ENCODE measurements at regions not wholly inside any gene's neighbourhood (a gene's known extent, or its start where the extent isn't known, plus 50 kb on each side); places are given as distances from the start of the nearest gene placed in this dataset.

DNA sequence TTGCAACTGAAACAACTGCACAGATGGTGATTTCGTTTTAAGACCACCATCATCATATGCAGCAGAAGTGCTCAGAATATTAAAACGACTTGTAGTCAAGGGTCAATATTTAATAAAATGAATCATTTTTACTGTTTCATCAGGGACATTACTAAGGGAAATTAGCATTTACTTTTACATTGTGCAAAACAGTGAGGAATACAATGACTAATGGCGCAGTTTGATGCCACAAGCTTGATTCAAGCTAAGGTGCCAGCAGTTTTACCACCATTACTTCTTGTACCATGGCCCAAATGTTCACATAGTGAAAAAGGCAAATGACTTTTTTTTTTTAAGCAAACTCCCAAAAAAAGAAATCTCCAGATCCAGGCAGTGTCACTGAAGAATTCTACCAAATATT, 277.4 kb upstream of the CHRNA7 start:
- POLR2A ChIA-PET: no interaction called here
- CTCF ChIA-PET: no interaction called here
- no peaks in the 10 kb centered on the region for H3K36me3 ChIP-seq (ENCODE audit: control insufficient read depth in 2 of 2, extremely low read depth in 1 of 2, insufficient read depth in 2 of 2, low read length in 2 of 2)
- H3K9me3 ChIP-seq (replicated peaks; ENCODE audit: control insufficient read depth, insufficient read depth, low read length): no peaks in the 10 kb centered on the region
- DNase-seq (ENCODE audit: low read depth, low spot score): no peak
- no peaks in the 10 kb centered on the region for H4K20me1 ChIP-seq (replicated peaks; ENCODE audit: control insufficient read depth, extremely low read depth, insufficient read depth, low read length)
- H3K4me3 ChIP-seq (replicated peaks in 1 of 3; ENCODE audit: insufficient read depth in 1 of 3, low read depth in 1 of 3, low read length in 3 of 3): no peak overlapping the region
- no peaks in the 10 kb centered on the region for H3K79me2 ChIP-seq (ENCODE audit: control insufficient read depth, insufficient read depth, low read length)
- no peak overlapping the region for H3K27ac ChIP-seq (ENCODE audit: insufficient read depth, low read depth, low read length)
- no peaks in the 10 kb centered on the region for H3K4me1 ChIP-seq (ENCODE audit: control insufficient read depth, extremely low read depth, insufficient read depth, low read length)
- intact Hi-C loops (cut with micrococcal nuclease): no loop called here
- H2AFZ ChIP-seq (ENCODE audit: low read depth, low read length): no peak overlapping the region
- no TSS peak for BruUV-seq (replicated peaks)
- dilution Hi-C loops (cut with MboI; ENCODE audit: extremely low pct_ligation_motif_present, low sequenced_read_pairs): no loop called here
- TF ChIP-seq, protein P1, sequence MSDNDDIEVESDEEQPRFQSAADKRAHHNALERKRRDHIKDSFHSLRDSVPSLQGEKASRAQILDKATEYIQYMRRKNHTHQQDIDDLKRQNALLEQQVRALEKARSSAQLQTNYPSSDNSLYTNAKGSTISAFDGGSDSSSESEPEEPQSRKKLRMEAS (IDR thresholded peaks at IDR 0.05; ENCODE audit: insufficient read depth, insufficient read length): no peak
- TF ChIP-seq GATA2 (IDR thresholded peaks at IDR 0.05; ENCODE audit: insufficient read depth, insufficient read length, low read depth, low read length): no peak
- no peak for TF ChIP-seq POLR2A (IDR thresholded peaks at IDR 0.05; ENCODE audit: low read depth, low read length)
- no peak for TF ChIP-seq JUN (IDR thresholded peaks at IDR 0.05; ENCODE audit: borderline replicate concordance, insufficient read depth, insufficient read length, low read depth)
- TF ChIP-seq EZH2 (IDR thresholded peaks at IDR 0.05; ENCODE audit: borderline replicate concordance, low read depth, low read length, severe bottlenecking): no peak
- no peak for TF ChIP-seq CTCF (IDR thresholded peaks at IDR 0.05; ENCODE audit: extremely low read depth in 1 of 2, insufficient read depth in 1 of 2, low read depth in 1 of 2, low read length in 2 of 2)
- TF ChIP-seq MYC (IDR thresholded peaks at IDR 0.05; ENCODE audit: low read depth, low read length): no peak
- no peak for TF ChIP-seq POLR2AphosphoS5 (IDR thresholded peaks at IDR 0.05; ENCODE audit: insufficient read depth, low read depth, low read length)
- TF ChIP-seq FOS (IDR thresholded peaks at IDR 0.05; ENCODE audit: borderline replicate concordance, insufficient read depth, low read length): no peak
- FAIRE-seq: no peak
- H3K27me3 ChIP-seq (ENCODE audit: control insufficient read depth in 2 of 2, insufficient read depth in 2 of 2, low read length in 2 of 2): no peaks in the 10 kb centered on the region
- no peak overlapping the region for H3K9ac ChIP-seq (replicated peaks; ENCODE audit: extremely low read depth, insufficient read depth, low read length)
- no peaks in the 10 kb centered on the region for H3K9me1 ChIP-seq (replicated peaks; ENCODE audit: control insufficient read depth, extremely low read depth, insufficient read depth, low read length)
- H3K4me2 ChIP-seq (ENCODE audit: insufficient read depth, low read length): no peak overlapping the region

All from endothelial cell of umbilical vein (primary cell).